ENCODE measurements at regions not wholly inside any gene's neighbourhood (a gene's known extent, or its start where the extent isn't known, plus 50 kb on each side); places are given as distances from the start of the nearest gene placed in this dataset.
"Not testable (repeated sequence)": the region's sequence is repeated elsewhere in the genome, so short reads cannot be mapped to it uniquely, and the experiment has no call there.

- TF ChIP-seq POLR2AphosphoS5 (IDR thresholded peaks at IDR 0.05; ENCODE audit: borderline replicate concordance, low read depth, low read length) (no peak), FOXP2 (optimal IDR thresholded peaks at IDR 0.05; ENCODE audit: control extremely low read depth, extremely low read length, insufficient read depth) (no peak), EZH2 (IDR thresholded peaks at IDR 0.05) (no peak)
- no peak for DNase-seq (ENCODE audit: low read depth, low spot score)
- no peak overlapping the region for H3K9ac ChIP-seq (ENCODE audit: insufficient read length)
- no peak overlapping the region for H3K27ac ChIP-seq
- no peaks in the 10 kb centered on the region for H3K9me3 ChIP-seq (ENCODE audit: low read depth, low read length)
- no peaks in the 10 kb centered on the region for H3K36me3 ChIP-seq (ENCODE audit: insufficient read depth, low read length)
- no peak overlapping the region for H3K4me3 ChIP-seq
Observed at GRCh38 chr2:44051593-44052347, 56.0 kb upstream of the LRPPRC start.

GRCh38 chr2:44052584-44052983, 56.8 kb upstream of the LRPPRC start:
- H3K36me3 ChIP-seq (ENCODE audit: insufficient read depth, low read length), result no peaks in the 10 kb centered on the region
- H3K4me3 ChIP-seq, result no peak overlapping the region
- no peak for TF ChIP-seq POLR2AphosphoS5 (IDR thresholded peaks at IDR 0.05; ENCODE audit: borderline replicate concordance, low read depth, low read length)
- TF ChIP-seq EZH2 (IDR thresholded peaks at IDR 0.05), result no peak
- TF ChIP-seq FOXP2 (optimal IDR thresholded peaks at IDR 0.05; ENCODE audit: control extremely low read depth, extremely low read length, insufficient read depth), result no peak
- no peak for DNase-seq (ENCODE audit: low read depth, low spot score)
- no peak overlapping the region for H3K27ac ChIP-seq
- H3K9me3 ChIP-seq (ENCODE audit: low read depth, low read length), result no peaks in the 10 kb centered on the region
- H3K9ac ChIP-seq (ENCODE audit: insufficient read length), result no peak overlapping the region

GRCh38 chr2:44053052-44053451, 57.3 kb upstream of the LRPPRC start:
- TF ChIP-seq FOXP2 (optimal IDR thresholded peaks at IDR 0.05; ENCODE audit: control extremely low read depth, extremely low read length, insufficient read depth) (no peak), POLR2AphosphoS5 (IDR thresholded peaks at IDR 0.05; ENCODE audit: borderline replicate concordance, low read depth, low read length) (no peak), EZH2 (IDR thresholded peaks at IDR 0.05) (no peak)

GRCh38 chr2:44053456-44053855, 57.7 kb upstream of the LRPPRC start:
- TF ChIP-seq POLR2AphosphoS5 (IDR thresholded peaks at IDR 0.05; ENCODE audit: borderline replicate concordance, low read depth, low read length) (no peak), EZH2 (IDR thresholded peaks at IDR 0.05) (no peak), FOXP2 (optimal IDR thresholded peaks at IDR 0.05; ENCODE audit: control extremely low read depth, extremely low read length, insufficient read depth) (no peak)
- Histone ChIP-seq H3K9me3 (ENCODE audit: low read depth, low read length) (no peaks in the 10 kb centered on the region), H3K4me3 (no peak overlapping the region), H3K27ac (no peak overlapping the region), H3K9ac (ENCODE audit: insufficient read length) (no peak overlapping the region), H3K36me3 (ENCODE audit: insufficient read depth, low read length) (no peaks in the 10 kb centered on the region)
- no peak for DNase-seq (ENCODE audit: low read depth, low spot score)

More at GRCh38 chr2:44053052-44053451, 57.3 kb upstream of the LRPPRC start:
- Histone ChIP-seq H3K9ac (ENCODE audit: insufficient read length) (no peak overlapping the region), H3K27ac (no peak overlapping the region), H3K36me3 (ENCODE audit: insufficient read depth, low read length) (no peaks in the 10 kb centered on the region), H3K4me3 (no peak overlapping the region), H3K9me3 (ENCODE audit: low read depth, low read length) (no peaks in the 10 kb centered on the region)
- DNase-seq (ENCODE audit: low read depth, low spot score), result no peak

GRCh38 chr2:44055229-44055628, 59.4 kb upstream of the LRPPRC start:
- no peak for TF ChIP-seq POLR2AphosphoS5 (IDR thresholded peaks at IDR 0.05; ENCODE audit: borderline replicate concordance, low read depth, low read length)
- no peak for TF ChIP-seq EZH2 (IDR thresholded peaks at IDR 0.05)
- TF ChIP-seq FOXP2 (optimal IDR thresholded peaks at IDR 0.05; ENCODE audit: control extremely low read depth, extremely low read length, insufficient read depth), result no peak
- no peak overlapping the region for H3K27ac ChIP-seq
- no peaks in the 10 kb centered on the region for H3K9me3 ChIP-seq (ENCODE audit: low read depth, low read length)
- no peak overlapping the region for H3K9ac ChIP-seq (ENCODE audit: insufficient read length)
- no peak for DNase-seq (ENCODE audit: low read depth, low spot score)
- H3K4me3 ChIP-seq, result no peak overlapping the region
- no peaks in the 10 kb centered on the region for H3K36me3 ChIP-seq (ENCODE audit: insufficient read depth, low read length)

- no peak overlapping the region for H3K27ac ChIP-seq
Observed at GRCh38 chr2:44055664-44056063, 59.9 kb upstream of the LRPPRC start.

GRCh38 chr2:44056947-44057346, 61.2 kb upstream of the LRPPRC start:
- Histone ChIP-seq H3K36me3 (ENCODE audit: insufficient read depth, low read length) (no peaks in the 10 kb centered on the region), H3K9ac (ENCODE audit: insufficient read length) (no peak overlapping the region), H3K27ac (no peak overlapping the region), H3K4me3 (no peak overlapping the region), H3K9me3 (ENCODE audit: low read depth, low read length) (no peaks in the 10 kb centered on the region)
- no peak for TF ChIP-seq POLR2AphosphoS5 (IDR thresholded peaks at IDR 0.05; ENCODE audit: borderline replicate concordance, low read depth, low read length)
- TF ChIP-seq FOXP2 (optimal IDR thresholded peaks at IDR 0.05; ENCODE audit: control extremely low read depth, extremely low read length, insufficient read depth), result no peak
- no peak for TF ChIP-seq EZH2 (IDR thresholded peaks at IDR 0.05)
- DNase-seq (ENCODE audit: low read depth, low spot score), result no peak

More at GRCh38 chr2:44055664-44056063, 59.9 kb upstream of the LRPPRC start:
- TF ChIP-seq POLR2AphosphoS5 (IDR thresholded peaks at IDR 0.05; ENCODE audit: borderline replicate concordance, low read depth, low read length), result no peak
- no peak for TF ChIP-seq EZH2 (IDR thresholded peaks at IDR 0.05)
- no peak for TF ChIP-seq FOXP2 (optimal IDR thresholded peaks at IDR 0.05; ENCODE audit: control extremely low read depth, extremely low read length, insufficient read depth)
- Histone ChIP-seq H3K9me3 (ENCODE audit: low read depth, low read length) (no peaks in the 10 kb centered on the region), H3K9ac (ENCODE audit: insufficient read length) (no peak overlapping the region), H3K4me3 (no peak overlapping the region), H3K36me3 (ENCODE audit: insufficient read depth, low read length) (no peaks in the 10 kb centered on the region)
- no peak for DNase-seq (ENCODE audit: low read depth, low spot score)

GRCh38 chr2:44060286-44060685, 64.5 kb upstream of the LRPPRC start:
- not testable (repeated sequence) for H3K36me3 ChIP-seq (ENCODE audit: insufficient read depth, low read length); H3K4me3 ChIP-seq

GRCh38 chr2:44060990-44061389, 65.2 kb upstream of the LRPPRC start:
- TF ChIP-seq FOXP2 (optimal IDR thresholded peaks at IDR 0.05; ENCODE audit: control extremely low read depth, extremely low read length, insufficient read depth), result no peak
- TF ChIP-seq EZH2 (IDR thresholded peaks at IDR 0.05), result no peak
- no peak for TF ChIP-seq POLR2AphosphoS5 (IDR thresholded peaks at IDR 0.05; ENCODE audit: borderline replicate concordance, low read depth, low read length)
- DNase-seq (ENCODE audit: low read depth, low spot score), result no peak
- H3K9ac ChIP-seq (ENCODE audit: insufficient read length), result no peak overlapping the region
- no peaks in the 10 kb centered on the region for H3K36me3 ChIP-seq (ENCODE audit: insufficient read depth, low read length)
- H3K27ac ChIP-seq, result no peak overlapping the region
- H3K4me3 ChIP-seq, result no peak overlapping the region
- no peaks in the 10 kb centered on the region for H3K9me3 ChIP-seq (ENCODE audit: low read depth, low read length)

More at GRCh38 chr2:44060286-44060685, 64.5 kb upstream of the LRPPRC start:
- not testable (repeated sequence) for H3K27ac ChIP-seq; DNase-seq (ENCODE audit: low read depth, low spot score); H3K9ac ChIP-seq (ENCODE audit: insufficient read length); H3K9me3 ChIP-seq (ENCODE audit: low read depth, low read length)
